Smooth muscle cell (in vitro differentiated cells): ENCODE measurements at regions not wholly inside any gene's neighbourhood (a gene's known extent, or its start where the extent isn't known, plus 50 kb on each side); places are given as distances from the start of the nearest gene placed in this dataset.

Experiments used
- DNase-seq: peaks from one replicate; lab custom pipeline; 2025; ENCODE audit not compliant: unreplicated experiment; lab: John Stamatoyannopoulos, UW
- H2AFZ ChIP-seq: fragments of 200-600 bp; sonication (generic); 2 replicates; pipeline ENCODE4 v1.6.0; 2016; ENCODE audit warnings: antibody characterized with exemption, low read depth, mild to moderate bottlenecking
- H3F3A ChIP-seq: fragments of 200-600 bp; sonication (generic); 2 replicates; pipeline ENCODE4 v1.6.0; 2017; ENCODE audit warnings: antibody characterized with exemption, low read depth
- H3K27ac ChIP-seq: fragments of 200-600 bp; sonication (generic); 2 replicates; pipeline ENCODE4 v1.5.1; 2016; ENCODE audit warnings: low read depth, mild to moderate bottlenecking
- H3K27me3 ChIP-seq: fragments of 200-600 bp; sonication (generic); 2 replicates; pipeline ENCODE4 v1.6.1; 2016; ENCODE audit warnings: low read depth, mild to moderate bottlenecking
- H3K36me3 ChIP-seq: fragments of 200-600 bp; sonication (generic); 2 replicates; pipeline ENCODE4 v1.5.1; 2016; ENCODE audit warnings: low read depth
- H3K4me1 ChIP-seq: fragments of 200-600 bp; sonication (generic); 2 replicates; pipeline ENCODE4 v1.5.1; 2016; ENCODE audit warnings: low read depth
- H3K4me2 ChIP-seq: fragments of 200-600 bp; sonication (generic); 2 replicates; pipeline ENCODE4 v1.6.0; 2016; ENCODE audit warnings: mild to moderate bottlenecking
- H3K4me3 ChIP-seq: fragments of 200-600 bp; sonication (generic); 2 replicates; pipeline ENCODE4 v1.5.1; 2016; ENCODE audit warnings: mild to moderate bottlenecking
- H3K79me2 ChIP-seq: fragments of 200-600 bp; sonication (generic); 2 replicates; pipeline ENCODE4 v1.6.0; 2016; ENCODE audit warnings: low read depth, mild to moderate bottlenecking
- H3K9ac ChIP-seq: fragments of 200-600 bp; sonication (generic); 2 replicates; pipeline ENCODE4 v1.6.0; 2016; ENCODE audit warnings: low read depth
- H3K9me3 ChIP-seq: fragments of 200-600 bp; sonication (generic); replicated peaks from 2 replicates; pipeline ENCODE4 v1.5.1; 2016; ENCODE audit warnings: low read depth
- H4K20me1 ChIP-seq: fragments of 200-600 bp; sonication (generic); 2 replicates; pipeline ENCODE4 v1.6.0; 2016; ENCODE audit warnings: low read depth
- CTCF ChIP-seq: fragments of 200-600 bp; sonication (generic); IDR thresholded peaks from 2 replicates; pipeline ENCODE4 v1.5.1; 2017; ENCODE audit warnings: borderline replicate concordance, mild to moderate bottlenecking, antibody characterized with exemption; ENCODE audit not compliant: insufficient read depth, poor library complexity, severe bottlenecking
- WGBS: methylation state at CpG from one replicate; pipeline ENCODE4 v1.1.7; 2016; ENCODE audit warnings: low lambda C conversion rate; 5-methylcytosine and 5-hydroxymethylcytosine counted together

GRCh38 chr1:223018534-223018933 is 124.5 kb downstream of the TLR5 start:
- Histone ChIP-seq H3K4me2 (no peak overlapping the region), H4K20me1 (no peaks in the 10 kb centered on the region), H3K4me3 (no peak overlapping the region), H3K27me3 (no peaks in the 10 kb centered on the region), H3K36me3 (no peaks in the 10 kb centered on the region), H2AFZ (no peak overlapping the region), H3K4me1 (peaks cover 14% of the 10 kb centered on the region), H3K79me2 (no peaks in the 10 kb centered on the region), H3F3A (peaks cover 9% of the 10 kb centered on the region), H3K27ac (no peak overlapping the region), H3K9ac (no peak overlapping the region), H3K9me3 (no peaks in the 10 kb centered on the region)
- no peak for TF ChIP-seq CTCF
- no peak for DNase-seq
- WGBS: 95% methylated on average over 7 of the region's 7 CpGs

GRCh38 chr1:223019256-223019655 is 123.8 kb downstream of the TLR5 start:
- DNase-seq: no peak
- Histone ChIP-seq H3F3A (peaks cover 15% of the 10 kb centered on the region), H3K4me3 (no peak overlapping the region), H3K79me2 (no peaks in the 10 kb centered on the region), H3K4me2 (no peak overlapping the region), H3K27me3 (no peaks in the 10 kb centered on the region), H3K4me1 (peaks cover 20% of the 10 kb centered on the region), H2AFZ (no peak overlapping the region), H3K36me3 (no peaks in the 10 kb centered on the region), H3K27ac (no peak overlapping the region), H3K9ac (no peak overlapping the region), H4K20me1 (no peaks in the 10 kb centered on the region), H3K9me3 (no peaks in the 10 kb centered on the region)
- TF ChIP-seq CTCF: no peak

GRCh38 chr1:223020770-223021169 is 122.3 kb downstream of the TLR5 start:
- Histone ChIP-seq H3K9me3 (no peaks in the 10 kb centered on the region), H3K9ac (no peak overlapping the region), H3F3A (peaks cover 15% of the 10 kb centered on the region), H2AFZ (no peak overlapping the region), H3K4me3 (no peak overlapping the region), H4K20me1 (no peaks in the 10 kb centered on the region), H3K79me2 (no peaks in the 10 kb centered on the region), H3K4me1 (peaks cover 20% of the 10 kb centered on the region), H3K27ac (no peak overlapping the region), H3K27me3 (no peaks in the 10 kb centered on the region), H3K36me3 (no peaks in the 10 kb centered on the region), H3K4me2 (no peak overlapping the region)
- TF ChIP-seq CTCF: no peak
- DNase-seq: no peak
- WGBS: 76% methylated on average over 4 of the region's 4 CpGs

- Histone ChIP-seq H3K9ac (no peak overlapping the region), H3K79me2 (no peaks in the 10 kb centered on the region), H3K27me3 (no peaks in the 10 kb centered on the region), H3K27ac (peak overlapping the region; percentile 41), H2AFZ (no peak overlapping the region), H3K4me2 (peak overlapping the region; percentile 7), H3K4me3 (no peak overlapping the region), H3K36me3 (no peaks in the 10 kb centered on the region), H4K20me1 (no peaks in the 10 kb centered on the region), H3K4me1 (peaks cover 20% of the 10 kb centered on the region), H3F3A (peaks cover 15% of the 10 kb centered on the region), H3K9me3 (no peaks in the 10 kb centered on the region)
- WGBS: 20% methylated on average over 7 of the region's 7 CpGs
- no peak for DNase-seq
- TF ChIP-seq CTCF: no peak
These were observed 120.2 kb downstream of the TLR5 start for GRCh38 chr1:223022641-223023473.
